GM19455 (cell line): ENCODE measurements at regions not wholly inside any gene's neighbourhood (a gene's known extent, or its start where the extent isn't known, plus 50 kb on each side); places are given as distances from the start of the nearest gene placed in this dataset.

ENCODE experiments used
- ATAC-seq: cut with Tn5 transposase; IDR thresholded peaks from one replicate; pipeline ENCODE4 v1.9.1; 2021; ENCODE audit not compliant: unreplicated experiment

DNA sequence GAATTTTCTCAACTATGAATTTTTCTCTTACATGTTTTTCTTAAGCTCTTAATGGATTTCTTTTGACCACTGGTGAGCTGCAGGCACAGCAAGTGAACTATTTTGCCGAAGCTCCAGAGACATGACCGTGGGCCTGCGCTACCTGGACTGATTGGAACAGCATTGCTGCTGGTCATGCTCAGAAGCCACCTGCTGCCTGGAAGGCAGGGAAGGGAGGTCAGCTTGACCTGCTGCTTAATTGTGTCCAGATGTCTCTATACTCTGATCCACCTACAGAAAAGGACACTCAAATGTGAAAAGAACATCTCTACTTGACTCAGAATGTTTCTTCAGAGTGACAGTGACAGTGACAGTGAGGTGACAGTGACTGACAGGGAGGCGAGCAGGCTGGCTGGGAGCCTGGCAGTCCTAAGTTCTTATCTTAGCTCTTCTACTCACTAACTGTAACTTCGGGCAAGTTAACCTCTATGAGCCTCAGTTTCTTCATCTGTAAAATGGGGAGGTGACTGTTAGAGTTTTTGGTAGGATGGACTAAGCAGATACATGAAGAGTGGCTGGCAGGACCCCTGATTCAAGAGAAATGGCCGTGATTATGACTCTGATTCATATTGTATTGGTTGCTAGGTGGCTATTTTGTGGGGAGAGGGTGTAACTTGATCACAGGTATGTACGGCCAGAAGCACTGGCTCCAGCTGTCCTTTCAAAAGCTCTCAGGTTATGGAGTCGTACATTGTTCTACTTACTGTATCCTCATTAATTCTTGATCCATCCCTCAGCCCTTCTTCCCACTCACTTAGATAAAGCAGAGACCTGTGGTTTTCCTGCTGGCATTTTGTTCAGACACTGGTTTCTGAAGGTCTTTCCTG lies 54.8 kb upstream of the DLG1 start:
- ATAC-seq, result no peak

GRCh38 chr3:197352382-197352781 lies 54.0 kb upstream of the DLG1 start:
- ATAC-seq, result no peak

- ATAC-seq, result no peak
These were observed 52.0 kb upstream of the DLG1 start for GRCh38 chr3:197350446-197350845.

- ATAC-seq, result no peak
These were observed 51.0 kb upstream of the DLG1 start for GRCh38 chr3:197349368-197349767.
